GM18870 (cell line): ENCODE measurements at regions not wholly inside any gene's neighbourhood (a gene's known extent, or its start where the extent isn't known, plus 50 kb on each side); places are given as distances from the start of the nearest gene placed in this dataset.
"Not testable (repeated sequence)": the region's sequence is repeated elsewhere in the genome, so short reads cannot be mapped to it uniquely, and the experiment has no call there.

Source experiments
- ATAC-seq: cut with Tn5 transposase; IDR thresholded peaks from one replicate; pipeline ENCODE4 v1.9.1; 2021; ENCODE audit warnings: moderate library complexity; ENCODE audit not compliant: unreplicated experiment

GRCh38 chr1:166763318-166763717 is 76.0 kb upstream of the POGK start:
- no peak for ATAC-seq

GRCh38 chr1:166766942-166767341 is 72.3 kb upstream of the POGK start:
- no peak for ATAC-seq

GRCh38 chr1:166784646-166785045 is 54.6 kb upstream of the POGK start:
- not testable (repeated sequence) for ATAC-seq

- no peak for ATAC-seq
Observed at GRCh38 chr1:166785987-166786386, 53.3 kb upstream of the POGK start.

GRCh38 chr1:166789286-166789685 is 50.0 kb upstream of the POGK start:
- no peak for ATAC-seq
